HCT116 (cell line): ENCODE measurements at regions not wholly inside any gene's neighbourhood (a gene's known extent, or its start where the extent isn't known, plus 50 kb on each side); places are given as distances from the start of the nearest gene placed in this dataset.

ENCODE experiments used
- ATAC-seq: fragments of 200-7000 bp; cut with Tn5 transposase; 2 replicates; pipeline ENCODE4 v1.9.1; 2020; ENCODE audit warnings: mild to moderate bottlenecking, moderate library complexity
- BruUV-seq: library from RNA; stranded (reverse); fragments of 400-500 nt; replicated peaks from 2 replicates; lab custom pipeline; 2021; lab: Mats Ljungman, UMichigan
- CTCF ChIA-PET: fragments of 300-600 bp; sonication (Branson Sonifier 250); formaldehyde crosslinking; loops from one replicate; lab custom pipeline; 2021; ENCODE audit warnings: antibody characterized with exemption; lab: Charles Lee
- POLR2A ChIA-PET: fragments of 300-600, 350-600 bp; sonication (Branson Sonifier 250); formaldehyde crosslinking; loops from one replicate; lab custom pipeline; 2021; ENCODE audit warnings: antibody characterized with exemption; lab: Charles Lee
- RAD21 ChIA-PET, 2 experiments: fragments of 300-600 bp; sonication (Branson Sonifier 250); formaldehyde crosslinking; loops; one replicate each; lab custom pipeline; 2023; ENCODE audit warnings: low total read pairs in 2 of 2; ENCODE audit not compliant: uncharacterized antibody in 2 of 2, unreplicated experiment in 2 of 2, low non-redundant PET in 1 of 2; lab: Charles Lee
- DNase-seq: peaks from one replicate; pipeline ENCODE4 v3.0.0-alpha.2; 2010; ENCODE audit warnings: low read depth, low spot score
- H2AFZ ChIP-seq: fragments of 200-600 bp; shearing (Covaris generic), sonication (generic); 2 replicates; pipeline ENCODE4 v1.6.1; 2017; ENCODE audit warnings: low read depth, mixed run types, mixed read lengths, antibody characterized with exemption, low read length; ENCODE audit not compliant: poor library complexity, severe bottlenecking
- H3K27ac ChIP-seq: 2 replicates; pipeline ENCODE4 v1.5.1; 2012; ENCODE audit warnings: low read depth, low read length
- H3K27me3 ChIP-seq: fragments of 200-600 bp; sonication (generic); 2 replicates; pipeline ENCODE4 v1.6.1; 2016; ENCODE audit warnings: mixed run types, low read length, mixed read lengths; ENCODE audit not compliant: insufficient read depth
- H3K36me3 ChIP-seq, 2 experiments: fragments of 200-500 bp in 1 of 2; fragments of 200-600 bp in 1 of 2; sonication (Bioruptor generic) in 1 of 2; sonication (generic) in 1 of 2; 2 replicates each; pipeline versions ENCODE4 v1.5.1 to v1.6.1; 2014 to 2016; ENCODE audit warnings: low read length in 2 of 2, inconsistent platforms in 1 of 2, mixed read lengths in 1 of 2, mixed run types in 1 of 2; ENCODE audit not compliant: insufficient read depth in 2 of 2, control insufficient read depth in 1 of 2
- H3K4me1 ChIP-seq, 2 experiments: fragments of 200-600 bp in 1 of 2; sonication (generic) in 1 of 2; 2 replicates each; pipeline versions ENCODE4 v1.5.1 to v1.6.1; 2012 to 2017; ENCODE audit warnings: low read length in 2 of 2, inconsistent platforms in 1 of 2, mild to moderate bottlenecking in 1 of 2, mixed read lengths in 1 of 2, mixed run types in 1 of 2, moderate library complexity in 1 of 2; ENCODE audit not compliant: insufficient read depth in 2 of 2, control insufficient read depth in 1 of 2
- H3K4me2 ChIP-seq: fragments of 200-600 bp; sonication (generic); 2 replicates; pipeline ENCODE4 v1.6.1; 2017; ENCODE audit warnings: mixed run types, low read length, mixed read lengths
- H3K4me3 ChIP-seq, 2 experiments: fragments of 200-600 bp in 1 of 2; sonication (generic) in 1 of 2; replicated peaks in 1 of 2; 2 replicates each; pipeline ENCODE4 v1.5.1; 2011 to 2016; ENCODE audit warnings: low read length in 2 of 2, control low read depth in 1 of 2, low read depth in 1 of 2, mild to moderate bottlenecking in 1 of 2, mixed read lengths in 1 of 2, mixed run types in 1 of 2
- H3K79me2 ChIP-seq: fragments of 200-600 bp; sonication (generic); 2 replicates; pipeline ENCODE4 v1.6.1; 2017; ENCODE audit warnings: mild to moderate bottlenecking, mixed run types, low read length, moderate library complexity, mixed read lengths; ENCODE audit not compliant: insufficient read depth
- H3K9ac ChIP-seq: fragments of 200-600 bp; sonication (generic); 2 replicates; pipeline ENCODE4 v1.6.1; 2016; ENCODE audit warnings: low read length, mixed read lengths
- H3K9me2 ChIP-seq: fragments of 200-600 bp; sonication (generic), shearing (Covaris generic); 2 replicates; pipeline ENCODE4 v1.6.1; 2017; ENCODE audit warnings: mixed run types, mild to moderate bottlenecking, moderate library complexity; ENCODE audit not compliant: insufficient read depth
- H3K9me3 ChIP-seq, 2 experiments: fragments of 200-500 bp in 1 of 2; fragments of 200-600 bp in 1 of 2; sonication (Bioruptor generic) in 1 of 2; sonication (generic) in 1 of 2; 2 replicates each; pipeline ENCODE4 v1.6.1; 2014 to 2017; ENCODE audit warnings: low read length in 2 of 2, mixed read lengths in 2 of 2, inconsistent platforms in 1 of 2, low read depth in 1 of 2, mild to moderate bottlenecking in 1 of 2, mixed run types in 1 of 2, moderate library complexity in 1 of 2; ENCODE audit not compliant: control insufficient read depth in 1 of 2, insufficient read depth in 1 of 2
- H4K20me1 ChIP-seq: fragments of 200-600 bp; sonication (generic), shearing (Covaris generic); 2 replicates; pipeline ENCODE4 v1.6.1; 2017; ENCODE audit warnings: mixed run types, mild to moderate bottlenecking, moderate library complexity; ENCODE audit not compliant: insufficient read depth
- CTCF ChIP-seq, 3 experiments: fragments of 200-600 bp in 1 of 3; sonication (generic) in 1 of 3; IDR thresholded peaks in 2 of 3; conservative IDR thresholded peaks in 1 of 3; 2 replicates each; pipeline ENCODE4 v1.5.1; 2012 to 2017; ENCODE audit warnings: low read depth in 2 of 3, low read length in 2 of 3, antibody characterized with exemption in 1 of 3, borderline replicate concordance in 1 of 3, control low read depth in 1 of 3, mild to moderate bottlenecking in 1 of 3, mixed read lengths in 1 of 3, mixed run types in 1 of 3, moderate library complexity in 1 of 3; ENCODE audit not compliant: insufficient read depth in 1 of 3
- EZH2 ChIP-seq: fragments of 200-600 bp; sonication (generic); IDR thresholded peaks from 2 replicates; pipeline ENCODE4 v1.6.1; 2017; ENCODE audit warnings: antibody characterized with exemption, mixed run types
- EZH2phosphoT487 ChIP-seq: fragments of 200-600 bp; IDR thresholded peaks from 2 replicates; pipeline ENCODE4 v1.6.1; 2018; ENCODE audit warnings: antibody characterized with exemption, borderline replicate concordance
- RAD21 ChIP-seq: IDR thresholded peaks from 2 replicates; pipeline ENCODE4 v1.6.1; 2012; ENCODE audit warnings: low read depth, mild to moderate bottlenecking
- YY1 ChIP-seq: IDR thresholded peaks from 2 replicates; pipeline ENCODE4 v1.6.1; 2011; ENCODE audit warnings: low read length, low read depth, moderate library complexity, mild to moderate bottlenecking; ENCODE audit not compliant: insufficient replicate concordance; ENCODE audit errors: extremely low read depth
- ZFX ChIP-seq: fragments of 450-650 bp; IDR thresholded peaks from 2 replicates; pipeline ENCODE4 v1.6.1; 2017
- intact Hi-C: fragments of 100-400 bp; cut with micrococcal nuclease; formaldehyde crosslinking; loops from 2 replicates; pipeline ENCODE4 v1.10.0; 2022
- TF ChIP-seq, protein P1 (sequence below): IDR thresholded peaks from 2 replicates; pipeline ENCODE4 v1.6.1; 2012
- TF ChIP-seq, protein P2 (sequence below): IDR thresholded peaks from 2 replicates; pipeline ENCODE4 v1.6.1; 2012

DNA sequence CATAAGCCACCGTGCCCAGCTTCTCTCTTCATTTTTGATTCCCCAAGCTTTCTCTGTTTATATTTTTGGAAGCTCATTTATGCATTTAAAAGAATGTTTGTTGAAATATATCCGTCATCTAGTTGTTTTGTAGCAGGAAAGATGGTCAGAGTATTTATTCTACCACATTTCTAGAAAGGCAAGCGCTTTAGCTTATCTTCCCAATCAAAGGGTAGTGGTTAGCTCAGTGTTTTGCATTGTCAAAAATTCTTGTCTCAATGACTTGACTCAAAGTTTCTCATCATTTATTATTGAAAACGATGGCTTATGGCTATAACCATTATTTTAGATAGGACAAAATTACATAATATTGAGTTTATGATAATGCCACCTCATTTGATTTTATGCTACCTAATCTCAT is 116.1 kb upstream of the ZP4 start:
- H3K27ac ChIP-seq, result no peak overlapping the region
- no TSS peak for BruUV-seq
- no peak for TF ChIP-seq ZFX
- TF ChIP-seq EZH2, result no peak
- TF ChIP-seq CTCF (IDR thresholded peaks at IDR 0.05 in 2 of 3, conservative IDR thresholded peaks at IDR 0.05 in 1 of 3; ENCODE audit: borderline replicate concordance in 1 of 3, insufficient read depth in 1 of 3, low read depth in 2 of 3, low read length in 2 of 3), result no peak
- TF ChIP-seq RAD21, result no peak
- TF ChIP-seq, protein P1, sequence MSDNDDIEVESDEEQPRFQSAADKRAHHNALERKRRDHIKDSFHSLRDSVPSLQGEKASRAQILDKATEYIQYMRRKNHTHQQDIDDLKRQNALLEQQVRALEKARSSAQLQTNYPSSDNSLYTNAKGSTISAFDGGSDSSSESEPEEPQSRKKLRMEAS, result no peak
- TF ChIP-seq EZH2phosphoT487, result no peak
- TF ChIP-seq, protein P2, sequence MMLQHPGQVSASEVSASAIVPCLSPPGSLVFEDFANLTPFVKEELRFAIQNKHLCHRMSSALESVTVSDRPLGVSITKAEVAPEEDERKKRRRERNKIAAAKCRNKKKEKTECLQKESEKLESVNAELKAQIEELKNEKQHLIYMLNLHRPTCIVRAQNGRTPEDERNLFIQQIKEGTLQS, result no peak
- TF ChIP-seq YY1, result no peak
- no peak overlapping the region for H3K4me2 ChIP-seq
- no peak overlapping the region for H3K4me3 ChIP-seq
- no peaks in the 10 kb centered on the region for H3K36me3 ChIP-seq
- no peaks in the 10 kb centered on the region for H3K4me1 ChIP-seq
- intact Hi-C loops, result loop anchor here (10.0 kb wide), 1 partner anchor 98 kb away; no protein-coding TSS in a partner anchor
- ChIA-PET CTCF (no interaction called here), RAD21 (no interaction called here), POLR2A (no interaction called here)
- H3K79me2 ChIP-seq, result no peaks in the 10 kb centered on the region
- no peaks in the 10 kb centered on the region for H3K27me3 ChIP-seq
- no peak overlapping the region for H3K9ac ChIP-seq
- peaks cover 8 to 15% of the 10 kb centered on the region in 2 experiments; a peak in 2 of 4 replicates for H3K9me3 ChIP-seq
- DNase-seq, result no peak
- no peaks in the 10 kb centered on the region for H3K9me2 ChIP-seq
- H4K20me1 ChIP-seq, result no peaks in the 10 kb centered on the region
- no peak overlapping the region for H2AFZ ChIP-seq
- ATAC-seq, result no peak
